ENCODE measurements at regions not wholly inside any gene's neighbourhood (a gene's known extent, or its start where the extent isn't known, plus 50 kb on each side); places are given as distances from the start of the nearest gene placed in this dataset.

DNA sequence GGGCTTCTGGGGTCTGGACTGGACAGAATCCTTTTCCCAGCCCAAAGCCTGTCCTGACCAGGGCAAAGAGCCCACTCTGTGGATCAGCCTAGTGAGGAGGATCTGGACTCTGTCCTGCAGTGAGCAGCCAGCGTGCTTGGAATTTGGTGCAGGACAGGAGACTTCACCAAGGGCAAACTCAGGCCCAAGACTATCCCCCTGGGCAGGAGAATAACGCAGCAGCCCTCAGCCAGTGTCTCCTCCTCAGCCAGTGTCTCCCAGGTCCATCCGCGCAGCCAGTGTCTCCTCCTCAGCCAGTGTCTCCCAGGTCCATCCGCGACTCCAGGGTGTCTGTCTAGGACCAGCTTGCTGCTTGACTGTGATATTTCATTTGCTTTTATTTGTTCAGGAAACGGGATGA is 1334.0 kb downstream of the TBC1D22A start:
- TF ChIP-seq CTCF (IDR thresholded peaks at IDR 0.05) (no peak), POLR2AphosphoS5 (IDR thresholded peaks at IDR 0.05; ENCODE audit: low read depth, low read length) (no peak)

Measured in Panc1 (cell line).